Hepatocyte (in vitro differentiated cells): ENCODE measurements at regions not wholly inside any gene's neighbourhood (a gene's known extent, or its start where the extent isn't known, plus 50 kb on each side); places are given as distances from the start of the nearest gene placed in this dataset.

Experiments
- DNase-seq: peaks from one replicate; pipeline ENCODE4 v3.0.0-alpha.2; 2016; ENCODE audit warnings: low spot score
- H2AFZ ChIP-seq: fragments of 200-600 bp; sonication (generic); 2 replicates; pipeline ENCODE4 v1.6.0; 2016; ENCODE audit warnings: antibody characterized with exemption, mild to moderate bottlenecking
- H3K27ac ChIP-seq: fragments of 200-600 bp; sonication (generic); 2 replicates; pipeline ENCODE4 v1.5.1; 2016; ENCODE audit warnings: mild to moderate bottlenecking
- H3K27me3 ChIP-seq: fragments of 200-600 bp; sonication (generic); 2 replicates; pipeline ENCODE4 v1.6.1; 2016
- H3K36me3 ChIP-seq: fragments of 200-600 bp; sonication (generic); replicated peaks from 2 replicates; pipeline ENCODE4 v1.5.1; 2016; ENCODE audit warnings: low read depth; ENCODE audit not compliant: insufficient read depth
- H3K4me1 ChIP-seq: fragments of 200-600 bp; sonication (generic); 2 replicates; pipeline ENCODE4 v1.5.1; 2016; ENCODE audit warnings: mild to moderate bottlenecking, moderate library complexity; ENCODE audit not compliant: insufficient read depth
- H3K4me2 ChIP-seq: fragments of 200-600 bp; sonication (generic); 2 replicates; pipeline ENCODE4 v1.6.0; 2016
- H3K4me3 ChIP-seq: fragments of 200-600 bp; sonication (generic); 2 replicates; pipeline ENCODE4 v1.5.1; 2016; ENCODE audit warnings: mild to moderate bottlenecking
- H3K79me2 ChIP-seq: fragments of 200-600 bp; sonication (generic); 2 replicates; pipeline ENCODE4 v1.6.0; 2017; ENCODE audit warnings: mild to moderate bottlenecking
- H3K9me2 ChIP-seq: fragments of 200-600 bp; sonication (generic); replicated peaks from 2 replicates; pipeline ENCODE4 v1.6.0; 2017; ENCODE audit warnings: mild to moderate bottlenecking; ENCODE audit not compliant: insufficient read depth
- H3K9me3 ChIP-seq: fragments of 200-600 bp; sonication (generic); 2 replicates; pipeline ENCODE4 v1.5.1; 2016; ENCODE audit warnings: low read depth, mild to moderate bottlenecking
- H4K20me1 ChIP-seq: fragments of 200-600 bp; sonication (generic); 2 replicates; pipeline ENCODE4 v1.6.0; 2016; ENCODE audit warnings: mild to moderate bottlenecking; ENCODE audit not compliant: insufficient read depth, poor library complexity, severe bottlenecking
- EZH2 ChIP-seq: fragments of 200-600 bp; sonication (generic); IDR thresholded peaks from 2 replicates; pipeline ENCODE4 v1.6.1; 2016; ENCODE audit warnings: antibody characterized with exemption, mild to moderate bottlenecking, borderline replicate concordance
- EZH2phosphoT487 ChIP-seq: fragments of 200-600 bp; sonication (generic); IDR thresholded peaks from one replicate; pipeline ENCODE4 v1.6.1; 2018; ENCODE audit warnings: antibody characterized with exemption, mild to moderate bottlenecking, low read depth, moderate library complexity; ENCODE audit not compliant: unreplicated experiment, severe bottlenecking
- WGBS: methylation state at CpG from one replicate; pipeline ENCODE4 v1.1.6; 2016; ENCODE audit warnings: low lambda C conversion rate; ENCODE audit errors: missing lambda C conversion rate; 5-methylcytosine and 5-hydroxymethylcytosine counted together
- TF ChIP-seq, protein P1 (sequence below): fragments of 200-600 bp; sonication (generic); IDR thresholded peaks from 2 replicates; pipeline ENCODE4 v1.5.1; 2016; ENCODE audit warnings: antibody characterized with exemption, mild to moderate bottlenecking; ENCODE audit not compliant: poor library complexity

DNA sequence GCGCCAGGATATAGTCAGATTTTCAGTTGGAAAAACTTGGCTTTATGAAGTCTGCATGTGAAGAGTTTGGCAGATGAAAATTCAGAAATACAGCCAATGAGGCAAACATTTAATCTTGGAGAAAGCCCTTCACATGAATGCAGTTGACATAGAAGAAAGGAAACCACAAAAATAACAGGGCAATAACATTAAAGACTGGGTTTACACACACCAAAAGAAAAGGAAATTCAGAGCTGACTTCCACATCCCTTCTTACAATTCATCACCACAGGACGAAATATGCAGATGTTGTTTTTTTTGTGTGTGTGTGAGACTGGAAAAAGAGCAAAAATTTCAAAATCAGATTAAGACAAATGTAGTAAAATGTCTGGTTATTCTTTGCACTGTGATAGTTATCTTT lies 69.8 kb upstream of the HEY2 start:
- H3K4me2 ChIP-seq: no peak overlapping the region
- no peaks in the 10 kb centered on the region for H3K9me2 ChIP-seq
- 81% methylated on average over 2 of the region's 2 CpGs for WGBS
- H4K20me1 ChIP-seq: no peaks in the 10 kb centered on the region
- no peaks in the 10 kb centered on the region for H3K36me3 ChIP-seq
- DNase-seq: no peak
- no peaks in the 10 kb centered on the region for H3K27me3 ChIP-seq
- H3K4me3 ChIP-seq: no peak overlapping the region
- H2AFZ ChIP-seq: no peak overlapping the region
- no peaks in the 10 kb centered on the region for H3K4me1 ChIP-seq
- no peaks in the 10 kb centered on the region for H3K79me2 ChIP-seq
- no peak overlapping the region for H3K27ac ChIP-seq
- TF ChIP-seq, protein P1, sequence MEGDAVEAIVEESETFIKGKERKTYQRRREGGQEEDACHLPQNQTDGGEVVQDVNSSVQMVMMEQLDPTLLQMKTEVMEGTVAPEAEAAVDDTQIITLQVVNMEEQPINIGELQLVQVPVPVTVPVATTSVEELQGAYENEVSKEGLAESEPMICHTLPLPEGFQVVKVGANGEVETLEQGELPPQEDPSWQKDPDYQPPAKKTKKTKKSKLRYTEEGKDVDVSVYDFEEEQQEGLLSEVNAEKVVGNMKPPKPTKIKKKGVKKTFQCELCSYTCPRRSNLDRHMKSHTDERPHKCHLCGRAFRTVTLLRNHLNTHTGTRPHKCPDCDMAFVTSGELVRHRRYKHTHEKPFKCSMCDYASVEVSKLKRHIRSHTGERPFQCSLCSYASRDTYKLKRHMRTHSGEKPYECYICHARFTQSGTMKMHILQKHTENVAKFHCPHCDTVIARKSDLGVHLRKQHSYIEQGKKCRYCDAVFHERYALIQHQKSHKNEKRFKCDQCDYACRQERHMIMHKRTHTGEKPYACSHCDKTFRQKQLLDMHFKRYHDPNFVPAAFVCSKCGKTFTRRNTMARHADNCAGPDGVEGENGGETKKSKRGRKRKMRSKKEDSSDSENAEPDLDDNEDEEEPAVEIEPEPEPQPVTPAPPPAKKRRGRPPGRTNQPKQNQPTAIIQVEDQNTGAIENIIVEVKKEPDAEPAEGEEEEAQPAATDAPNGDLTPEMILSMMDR: no peak
- TF ChIP-seq EZH2 (no peak), EZH2phosphoT487 (no peak)
- H3K9me3 ChIP-seq: no peaks in the 10 kb centered on the region

- no peak overlapping the region for H3K4me2 ChIP-seq
- no peaks in the 10 kb centered on the region for H3K36me3 ChIP-seq
- no peaks in the 10 kb centered on the region for H3K9me2 ChIP-seq
- H3K4me3 ChIP-seq: no peak overlapping the region
- DNase-seq: no peak
- no peaks in the 10 kb centered on the region for H3K9me3 ChIP-seq
- TF ChIP-seq EZH2phosphoT487 (no peak), EZH2 (no peak)
- TF ChIP-seq, protein P1: no peak
- no peaks in the 10 kb centered on the region for H4K20me1 ChIP-seq
- no peaks in the 10 kb centered on the region for H3K27me3 ChIP-seq
- H3K27ac ChIP-seq: no peak overlapping the region
- no peaks in the 10 kb centered on the region for H3K79me2 ChIP-seq
- no peaks in the 10 kb centered on the region for H3K4me1 ChIP-seq
- H2AFZ ChIP-seq: no peak overlapping the region
Observed at GRCh38 chr6:125682939-125683338, 66.5 kb upstream of the HEY2 start.

- Histone ChIP-seq H3K9me2 (no peaks in the 10 kb centered on the region), H3K4me3 (no peak overlapping the region), H3K36me3 (no peaks in the 10 kb centered on the region), H2AFZ (no peak overlapping the region), H3K79me2 (no peaks in the 10 kb centered on the region), H3K4me2 (no peak overlapping the region), H3K27me3 (no peaks in the 10 kb centered on the region), H3K27ac (no peak overlapping the region), H3K9me3 (no peaks in the 10 kb centered on the region), H3K4me1 (no peaks in the 10 kb centered on the region), H4K20me1 (no peaks in the 10 kb centered on the region)
- TF ChIP-seq, protein P1: no peak
- TF ChIP-seq EZH2phosphoT487: no peak
- TF ChIP-seq EZH2: no peak
- WGBS: 100% methylated on average over 1 of the region's 1 CpG
- DNase-seq: no peak
Observed at GRCh38 chr6:125688138-125688537, 61.3 kb upstream of the HEY2 start.

DNA sequence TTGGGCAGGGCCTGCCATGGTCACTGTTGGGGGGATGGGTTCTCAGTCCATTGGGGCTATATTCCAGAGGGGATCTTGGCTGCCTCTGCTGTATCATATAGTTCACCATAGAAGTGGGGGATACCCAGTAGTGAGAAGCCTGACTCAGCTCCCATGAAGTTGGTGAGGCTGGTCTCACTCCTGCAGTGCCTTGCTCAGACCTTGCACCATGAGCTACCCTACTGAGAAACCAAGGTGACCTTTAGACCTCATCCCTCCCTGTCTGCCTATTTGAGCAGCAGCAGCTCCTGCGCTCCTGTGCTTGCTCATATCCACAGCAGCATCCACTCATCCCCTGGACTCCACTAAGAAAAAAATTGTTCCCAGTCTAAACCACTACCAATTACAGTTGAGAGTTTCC lies 56.0 kb upstream of the HEY2 start:
- no peak for DNase-seq
- 67% methylated on average over 1 of the region's 1 CpG for WGBS
- TF ChIP-seq, protein P1: no peak
- TF ChIP-seq EZH2 (no peak), EZH2phosphoT487 (no peak)

More for the DNA sequence above, 56.0 kb upstream of the HEY2 start:
- H3K9me3 ChIP-seq: no peaks in the 10 kb centered on the region
- H3K4me1 ChIP-seq: no peaks in the 10 kb centered on the region
- H3K4me3 ChIP-seq: no peak overlapping the region
- no peaks in the 10 kb centered on the region for H4K20me1 ChIP-seq
- no peaks in the 10 kb centered on the region for H3K79me2 ChIP-seq
- no peak overlapping the region for H2AFZ ChIP-seq
- no peaks in the 10 kb centered on the region for H3K27me3 ChIP-seq
- H3K9me2 ChIP-seq: no peaks in the 10 kb centered on the region
- no peaks in the 10 kb centered on the region for H3K36me3 ChIP-seq
- H3K27ac ChIP-seq: no peak overlapping the region
- no peak overlapping the region for H3K4me2 ChIP-seq
